AG08396 (cell line): ENCODE measurements at regions not wholly inside any gene's neighbourhood (a gene's known extent, or its start where the extent isn't known, plus 50 kb on each side); places are given as distances from the start of the nearest gene placed in this dataset.
"Not testable (repeated sequence)": the region's sequence is repeated elsewhere in the genome, so short reads cannot be mapped to it uniquely, and the experiment has no call there.

Experiments used
- DNase-seq: peaks from one replicate; pipeline ENCODE4 v3.0.0; 2012; ENCODE audit warnings: low spot score, mixed read lengths

DNA sequence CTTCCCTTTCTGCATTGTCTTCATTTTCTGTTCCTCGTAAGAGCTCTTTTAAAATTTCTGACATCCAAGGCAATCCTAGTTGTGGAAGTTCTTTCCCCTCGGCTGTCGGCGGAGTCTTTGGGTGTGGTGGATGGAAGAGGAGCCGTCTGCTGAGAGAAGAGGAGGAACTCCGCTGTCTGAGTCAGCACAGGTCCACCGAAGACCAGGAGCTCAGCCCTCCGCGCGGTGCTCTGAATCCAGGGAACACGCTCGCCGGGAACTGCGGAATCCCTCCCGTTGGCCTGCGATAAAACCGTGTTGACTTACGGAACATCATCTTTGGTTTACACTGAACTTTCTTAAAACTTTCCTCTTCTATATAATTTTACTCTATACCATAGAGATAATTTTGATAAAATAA, 100.7 kb upstream of the IRX4 start:
- no peak for DNase-seq

DNA sequence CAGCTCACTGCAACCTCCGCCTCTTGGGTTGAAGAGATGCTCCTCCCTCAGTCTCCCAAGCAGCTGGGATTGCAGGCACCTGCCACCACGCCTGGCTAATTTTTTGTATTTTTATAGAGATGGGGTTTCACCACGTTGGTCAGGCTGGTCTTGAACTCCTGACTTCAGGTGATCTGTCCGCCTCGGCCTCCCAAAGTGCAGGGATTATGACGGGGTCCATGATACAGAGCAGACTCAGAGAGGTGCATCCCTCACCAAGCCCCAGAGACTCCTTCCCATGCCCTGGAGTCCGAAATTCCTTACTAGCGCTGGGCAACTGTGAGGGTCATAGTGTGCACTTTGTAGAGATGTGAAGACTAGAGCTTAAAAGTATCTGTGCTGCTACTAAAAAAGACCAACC, 99.8 kb upstream of the IRX4 start:
- DNase-seq = not testable (repeated sequence)

GRCh38 chr5:1975898-1976765, 93.4 kb upstream of the IRX4 start:
- no peak for DNase-seq

DNA sequence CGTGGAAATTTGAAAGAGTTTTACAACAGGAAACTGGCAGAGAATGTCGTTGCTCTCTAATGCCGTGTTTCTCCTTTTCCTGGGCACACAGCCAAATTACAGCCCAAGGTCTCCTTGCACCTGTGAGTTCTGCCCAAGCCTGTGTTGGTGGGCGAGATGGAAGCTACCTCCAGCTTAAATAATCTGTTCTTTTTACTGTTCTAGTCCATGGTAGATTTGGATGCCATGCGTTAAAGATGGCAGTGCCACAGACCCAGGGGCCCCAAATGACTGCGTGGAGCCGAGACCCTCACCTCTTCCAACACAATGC, 92.6 kb upstream of the IRX4 start:
- no peak for DNase-seq

DNA sequence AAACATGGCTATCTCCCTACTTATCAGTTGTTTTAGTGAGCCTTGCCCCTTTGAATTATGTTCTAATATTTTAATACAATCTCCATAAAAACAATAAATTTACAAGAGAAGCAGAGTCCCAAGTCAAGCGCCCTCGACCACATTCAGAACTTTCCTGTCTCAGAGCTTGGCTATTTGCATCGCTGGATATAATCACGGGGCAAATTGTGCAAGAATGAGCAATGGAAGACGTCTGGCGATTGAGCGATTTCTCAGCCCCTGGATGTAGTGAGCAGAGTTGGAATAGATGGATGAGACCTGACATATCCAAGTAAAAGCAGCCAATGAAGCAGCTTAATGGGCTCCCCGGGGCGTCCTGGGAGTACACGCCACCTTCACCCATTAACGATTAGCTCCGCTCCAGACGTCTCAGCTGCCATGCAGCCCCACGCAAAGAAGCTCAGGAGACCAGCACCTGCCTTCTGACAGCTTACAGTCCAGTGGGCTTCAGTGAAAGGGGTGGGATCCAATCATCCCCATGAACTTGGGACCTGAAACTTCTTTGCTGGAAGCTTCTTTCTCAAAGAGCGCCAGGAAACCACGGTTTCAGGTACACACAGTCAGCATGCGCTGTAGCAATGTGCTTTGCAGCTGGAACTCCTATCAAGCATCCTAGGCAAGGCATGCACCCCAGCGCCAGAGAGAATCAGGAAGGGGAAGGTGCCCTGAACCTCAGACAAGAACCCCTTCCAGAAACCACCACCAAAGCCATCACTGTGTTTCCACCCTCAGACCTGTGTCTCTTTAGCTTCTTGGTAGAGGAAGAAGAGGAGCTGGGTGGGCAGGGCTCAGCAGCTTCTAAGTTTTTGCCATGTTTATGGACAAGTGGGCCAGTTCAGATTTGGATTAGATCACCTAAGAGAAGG, 92.0 kb upstream of the IRX4 start:
- no peak for DNase-seq

GRCh38 chr5:1974081-1974480, 91.4 kb upstream of the IRX4 start:
- DNase-seq = no peak

DNA sequence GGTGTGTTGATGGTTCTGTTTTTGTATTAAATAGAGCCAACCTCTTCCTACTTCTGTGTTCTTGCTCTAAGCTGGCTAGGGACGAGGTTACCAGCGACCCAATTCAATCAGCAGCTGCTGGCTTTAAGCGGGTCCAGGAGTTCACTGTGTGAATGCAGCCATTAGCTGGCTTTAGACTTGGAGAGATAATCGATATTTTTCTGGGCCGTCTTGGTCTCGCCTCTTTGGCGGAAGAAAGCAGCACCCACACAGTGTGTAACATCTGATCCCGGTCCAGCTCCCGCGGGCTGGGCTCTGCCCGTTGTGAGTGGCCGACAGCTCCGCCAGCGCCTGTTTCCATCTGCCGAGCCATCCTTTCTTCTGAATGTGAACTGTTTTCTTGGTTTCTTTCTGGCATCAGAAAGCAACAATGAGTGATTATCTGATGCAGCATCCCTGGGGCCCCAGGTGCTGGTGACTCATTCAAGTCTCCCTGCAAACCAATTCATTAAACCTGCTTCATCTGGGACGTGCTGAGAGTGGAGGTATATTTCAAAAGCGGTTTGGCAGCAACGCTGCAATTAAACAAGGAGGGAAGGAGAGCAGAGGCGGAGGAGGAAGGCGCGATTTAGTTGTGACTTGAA, 90.8 kb upstream of the IRX4 start:
- no peak for DNase-seq

DNA sequence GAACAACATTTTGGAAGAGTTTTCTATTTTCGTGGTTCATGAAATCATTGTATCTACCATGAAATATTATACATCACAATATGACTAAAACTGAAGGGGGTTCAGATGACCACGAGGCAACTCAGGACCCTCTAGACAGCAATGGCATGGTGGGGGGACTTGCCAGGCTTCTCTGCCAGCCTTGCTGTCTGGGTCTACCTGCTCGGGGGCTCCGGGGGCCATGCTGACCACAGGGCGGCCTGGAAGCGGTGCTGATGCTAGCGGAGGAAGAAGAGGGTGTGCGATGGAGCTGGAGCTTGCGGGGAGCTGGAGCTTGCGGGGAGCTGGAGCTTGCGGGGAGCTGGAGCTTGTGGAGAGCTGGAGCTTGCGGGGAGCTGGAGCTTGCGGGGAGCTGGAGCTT, 89.2 kb upstream of the IRX4 start:
- no peak for DNase-seq

GRCh38 chr5:1967736-1968135, 85.0 kb upstream of the IRX4 start:
- DNase-seq = no peak

- no peak for DNase-seq
Observed at GRCh38 chr5:1966461-1966860, 83.7 kb upstream of the IRX4 start.

- DNase-seq = no peak
Observed at GRCh38 chr5:1965925-1966324, 83.2 kb upstream of the IRX4 start.

DNA sequence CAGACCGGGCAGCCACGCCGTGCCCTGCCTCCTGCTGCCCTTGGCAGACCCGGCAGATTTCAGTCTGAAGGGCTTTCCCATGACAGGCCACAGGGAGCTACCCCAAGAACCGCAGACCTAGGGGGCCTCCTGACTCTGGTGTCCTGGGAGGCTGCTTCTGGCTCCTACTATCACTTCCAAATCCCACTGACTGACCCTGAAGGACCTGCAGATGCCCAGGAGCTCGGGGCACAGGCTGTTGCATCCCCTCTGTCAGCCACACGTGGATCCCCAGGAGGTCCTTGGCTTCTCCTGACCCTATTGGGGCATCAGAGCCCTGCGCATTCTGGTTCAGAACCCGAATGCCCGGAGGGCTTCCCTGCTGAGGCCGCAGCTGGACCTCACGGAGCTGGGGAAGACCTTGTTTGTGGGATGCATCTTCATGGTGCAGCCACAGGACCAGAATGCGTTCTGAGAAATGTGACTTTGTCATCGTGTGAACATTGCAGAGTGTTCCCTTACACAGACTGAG, 81.3 kb upstream of the IRX4 start:
- no peak for DNase-seq

GRCh38 chr5:1963358-1963757, 80.6 kb upstream of the IRX4 start:
- DNase-seq = no peak

- DNase-seq = no peak
Observed at GRCh38 chr5:1962619-1963355, 80.1 kb upstream of the IRX4 start.

GRCh38 chr5:1961952-1962595, 79.3 kb upstream of the IRX4 start:
- DNase-seq = no peak

DNA sequence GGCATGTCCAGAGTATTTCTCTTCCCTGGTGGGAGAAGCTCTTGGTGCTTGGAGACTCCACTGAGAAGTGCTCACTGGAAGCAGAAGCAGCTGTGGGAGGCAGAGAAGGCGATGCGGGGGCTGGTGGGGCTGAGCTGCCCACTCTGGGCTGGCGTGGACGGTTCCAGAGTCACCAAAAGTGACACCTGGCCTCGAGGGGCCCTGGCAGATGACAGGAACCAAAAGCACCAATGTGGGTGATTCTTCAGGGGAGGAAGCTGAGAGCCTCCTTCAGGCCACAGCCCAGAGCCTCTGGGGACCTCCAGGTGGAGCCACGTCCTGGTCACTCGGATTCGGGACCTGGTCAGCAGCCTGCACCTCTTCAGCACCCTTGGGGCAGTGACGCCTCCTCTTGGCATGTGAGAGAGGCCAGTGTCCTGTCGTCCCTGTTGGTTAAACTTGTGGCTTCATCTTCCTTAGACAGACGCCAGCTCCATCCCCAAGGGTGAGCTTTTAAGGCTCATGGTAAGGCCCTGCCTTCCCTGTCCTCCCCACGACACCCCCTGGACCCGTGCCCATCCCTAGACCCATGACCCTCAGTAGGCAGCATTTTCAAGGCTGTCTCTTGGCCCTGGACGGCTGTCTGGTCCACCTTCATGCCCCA, 78.7 kb upstream of the IRX4 start:
- no peak for DNase-seq

GRCh38 chr5:1960595-1961303, 78.0 kb upstream of the IRX4 start:
- no peak for DNase-seq

DNA sequence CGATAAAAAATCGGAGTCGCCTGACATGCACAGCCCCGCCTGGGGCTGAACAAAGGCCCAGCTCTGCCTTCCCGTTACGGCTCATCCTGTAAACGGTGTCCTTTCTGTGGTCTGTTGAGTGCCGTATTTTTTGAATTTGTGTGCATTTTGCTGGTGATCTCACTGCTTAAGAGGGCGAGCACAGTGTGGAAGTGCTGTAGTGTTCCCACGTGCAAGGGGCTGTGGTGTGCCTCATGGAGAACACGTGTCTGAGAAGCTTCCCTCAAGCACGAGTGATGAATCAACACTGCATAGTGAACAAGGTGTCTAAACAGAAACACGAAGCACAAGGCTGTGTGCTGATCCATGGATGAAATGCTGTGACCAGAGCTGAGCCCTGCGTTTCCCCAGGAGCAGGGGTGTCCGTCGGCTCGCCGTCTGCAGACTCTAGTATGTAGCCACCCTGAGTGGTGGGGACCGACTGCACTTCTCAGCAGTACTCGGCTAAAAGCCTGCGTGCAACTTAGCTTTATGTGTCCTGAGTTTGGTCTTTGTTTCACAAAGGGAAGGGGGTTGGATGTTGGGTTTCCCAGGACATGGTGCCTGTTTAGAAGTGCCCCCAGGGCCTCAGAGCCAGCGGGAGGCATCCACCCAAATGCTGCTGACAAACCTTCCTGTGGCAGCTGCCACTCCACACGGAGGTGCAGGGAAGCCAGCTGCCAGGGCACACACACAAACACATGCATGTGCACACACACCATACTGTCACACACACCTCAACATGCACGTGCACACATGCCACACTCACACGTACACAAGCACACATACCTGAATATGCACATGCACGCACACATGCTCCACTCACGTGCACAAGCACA, 77.2 kb upstream of the IRX4 start:
- no peak for DNase-seq

DNA sequence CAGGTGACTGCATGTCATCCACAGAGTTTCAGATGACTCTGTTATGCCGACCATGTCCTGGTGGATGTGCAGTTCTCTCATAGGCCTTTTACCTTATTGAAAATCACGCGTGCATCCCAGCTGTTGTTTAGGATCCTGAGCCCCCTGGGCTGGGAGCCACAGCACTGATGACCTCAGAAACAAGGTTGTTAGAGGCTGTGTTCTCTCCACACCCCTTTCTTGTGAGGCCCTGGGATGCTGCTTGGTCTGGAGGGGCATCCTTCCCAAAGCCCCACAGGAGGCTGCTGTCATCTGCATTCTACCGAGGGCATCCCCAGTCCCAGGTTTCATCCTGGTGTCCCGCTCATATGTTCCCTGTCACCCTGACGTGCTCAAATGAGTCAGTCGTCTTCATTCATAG, 76.5 kb upstream of the IRX4 start:
- DNase-seq = no peak
